Breast epithelium (tissue), 3 donors: ENCODE measurements at regions not wholly inside any gene's neighbourhood (a gene's known extent, or its start where the extent isn't known, plus 50 kb on each side); places are given as distances from the start of the nearest gene placed in this dataset.

Experiments used
- CTCF ChIP-seq, 3 donors: fragments of 450-650 bp; IDR thresholded peaks; one replicate each; pipeline ENCODE4 v1.5.1; 2016 to 2017; ENCODE audit warnings: antibody characterized with exemption in 3 of 3, mild to moderate bottlenecking in 3 of 3, moderate library complexity in 3 of 3
- POLR2AphosphoS5 ChIP-seq, 3 donors: sonication (generic); formaldehyde crosslinking; IDR thresholded peaks; one replicate each; pipeline ENCODE4 v1.6.1; 2017; ENCODE audit warnings: antibody characterized with exemption in 3 of 3

GRCh38 chr15:89406218-89406939 lies 71.8 kb upstream of the POLG start:
- TF ChIP-seq CTCF (IDR thresholded peaks at IDR 0.05) (no peak), POLR2AphosphoS5 (IDR thresholded peaks at IDR 0.05) (no peak)
